K562 (cell line): ENCODE measurements at regions not wholly inside any gene's neighbourhood (a gene's known extent, or its start where the extent isn't known, plus 50 kb on each side); places are given as distances from the start of the nearest gene placed in this dataset.

Source experiments
- ATAC-seq: fragments of 200-7000 bp; cut with Tn5 transposase; 3 replicates; pipeline ENCODE4 v1.9.1; 2020; ENCODE audit warnings: moderate library complexity
- BruUV-seq: library from RNA; stranded (reverse); fragments of 400-500 nt; replicated peaks from 2 replicates; lab custom pipeline; 2021; lab: Mats Ljungman, UMichigan
- CTCF ChIA-PET: fragments of 300-600 bp; formaldehyde crosslinking; extraction: SDS; loops from one replicate; lab custom pipeline; 2021; ENCODE audit warnings: low intra/inter-chr PET ratio; lab: Yijun Ruan, JAX
- POLR2A ChIA-PET: fragments of 300-600, 350-650 bp; sonication (Branson Sonifier 250); formaldehyde crosslinking; extraction: SDS; loops from one replicate; lab custom pipeline; 2021; ENCODE audit warnings: antibody characterized with exemption, inconsistent platforms; lab: Yijun Ruan, JAX
- DNase-seq, 4 experiments: peaks; one replicate each; pipeline versions ENCODE4 v3.0.0 to v3.0.0-alpha.2; 2011 to 2018; ENCODE audit warnings: low spot score in 3 of 4, mixed read lengths in 3 of 4; ENCODE audit errors: extremely low read depth in 1 of 4
- FAIRE-seq: peaks from 2 replicates; lab custom pipeline; 2011; peaks lifted over from hg19 to GRCh38; lab: Jason Lieb, UNC
- H2AFZ ChIP-seq: 2 replicates; pipeline ENCODE4 v1.6.0; 2011; ENCODE audit warnings: low read depth, low read length, control low read depth, inconsistent platforms
- H3K27ac ChIP-seq: fragments of 200-600 bp; 3 replicates; pipeline ENCODE4 v1.8.0; 2011; ENCODE audit warnings: low read depth, mild to moderate bottlenecking, control low read depth, inconsistent platforms, low read length, moderate library complexity, mixed read lengths; ENCODE audit errors: extremely low read depth
- H3K27me3 ChIP-seq, 2 experiments: fragments of 300-600 bp in 1 of 2; 2 replicates in 1 of 2; 3 replicates in 1 of 2; pipeline versions ENCODE4 v1.6.0 to v1.8.0; 2011; ENCODE audit warnings: inconsistent platforms in 2 of 2, low read length in 2 of 2, mild to moderate bottlenecking in 1 of 2, mixed read lengths in 1 of 2, moderate library complexity in 1 of 2; ENCODE audit not compliant: control insufficient read depth in 2 of 2, insufficient read depth in 2 of 2
- H3K36me3 ChIP-seq: fragments of 300-600 bp; 3 replicates; pipeline ENCODE4 v1.8.0; 2011; ENCODE audit warnings: mild to moderate bottlenecking, low read length, inconsistent platforms; ENCODE audit not compliant: control insufficient read depth, insufficient read depth
- H3K4me1 ChIP-seq, 2 experiments: fragments of 200-600 bp in 1 of 2; replicated peaks in 1 of 2; 2 replicates in 1 of 2; 3 replicates in 1 of 2; pipeline versions ENCODE4 v1.5.1 to v1.8.0; 2011; ENCODE audit warnings: inconsistent platforms in 2 of 2, low read length in 2 of 2, mild to moderate bottlenecking in 1 of 2, mixed read lengths in 1 of 2, moderate library complexity in 1 of 2; ENCODE audit not compliant: control insufficient read depth in 2 of 2, insufficient read depth in 2 of 2
- H3K4me2 ChIP-seq: 2 replicates; pipeline ENCODE4 v1.6.1; 2011; ENCODE audit warnings: low read length, control low read depth, inconsistent platforms, mixed read lengths; ENCODE audit not compliant: insufficient read depth
- H3K4me3 ChIP-seq: fragments of 200-600 bp; sonication (generic), shearing (Covaris generic); 2 replicates; pipeline ENCODE4 v1.5.1; 2016; ENCODE audit warnings: control low read depth, inconsistent platforms
- H3K79me2 ChIP-seq: fragments of 200-600 bp; 3 replicates; pipeline ENCODE4 v1.8.0; 2011; ENCODE audit warnings: low read length, inconsistent platforms; ENCODE audit not compliant: control insufficient read depth, insufficient read depth
- H3K9ac ChIP-seq, 2 experiments: 2 replicates each; pipeline versions ENCODE4 v1.6.0 to v1.6.1; 2011; ENCODE audit warnings: low read depth in 2 of 2, low read length in 2 of 2, control low read depth in 1 of 2, inconsistent platforms in 1 of 2, mild to moderate bottlenecking in 1 of 2, mixed read lengths in 1 of 2; ENCODE audit not compliant: insufficient read depth in 1 of 2
- H3K9me1 ChIP-seq: one replicate; pipeline ENCODE4 v1.6.0; 2011; ENCODE audit warnings: inconsistent platforms, mild to moderate bottlenecking, low read length, moderate library complexity; ENCODE audit not compliant: control insufficient read depth, insufficient read depth
- H3K9me3 ChIP-seq: replicated peaks from 2 replicates; pipeline ENCODE4 v1.5.1; 2011; ENCODE audit warnings: low read depth, low read length, inconsistent platforms; ENCODE audit not compliant: control insufficient read depth, insufficient read depth
- H4K20me1 ChIP-seq: replicated peaks from 2 replicates; pipeline ENCODE4 v1.6.1; 2011; ENCODE audit warnings: low read length, inconsistent platforms, mixed read lengths; ENCODE audit not compliant: control insufficient read depth, insufficient read depth
- EP400 ChIP-seq: fragments of 450-650 bp; IDR thresholded peaks from 2 replicates; pipeline ENCODE4 v1.6.1; 2017; ENCODE audit warnings: antibody characterized with exemption, mild to moderate bottlenecking, moderate library complexity
- ESRRA ChIP-seq: fragments of 450-650 bp; IDR thresholded peaks from 2 replicates; pipeline ENCODE4 v1.6.1; 2014; ENCODE audit warnings: low read depth, mild to moderate bottlenecking, moderate library complexity, borderline replicate concordance
- HNRNPLL ChIP-seq: fragments of 200-400 bp; formaldehyde crosslinking; IDR thresholded peaks from 2 replicates; pipeline ENCODE4 v1.6.1; 2017; ENCODE audit warnings: low read length, low read depth, mild to moderate bottlenecking; ENCODE audit not compliant: poor library complexity, severe bottlenecking
- MYC ChIP-seq, 2 experiments: fragments of 250-450 bp in 1 of 2; sonication (Bioruptor Pico) in 1 of 2; IDR thresholded peaks; 2 replicates each; pipeline versions ENCODE4 v1.5.1 to v1.6.1; 2012 to 2021; ENCODE audit warnings: low read depth in 2 of 2, borderline replicate concordance in 1 of 2, improper control_type of control experiment in 1 of 2, low read length in 1 of 2, mild to moderate bottlenecking in 1 of 2, moderate library complexity in 1 of 2
- RBM25 ChIP-seq: fragments of 200-400 bp; formaldehyde crosslinking; IDR thresholded peaks from 2 replicates; pipeline ENCODE4 v1.6.1; 2018; ENCODE audit warnings: low read length, low read depth, moderate library complexity; ENCODE audit not compliant: severe bottlenecking
- SAP30 ChIP-seq: fragments of 200-600 bp; sonication (generic); IDR thresholded peaks from 2 replicates; pipeline ENCODE4 v1.6.1; 2012; ENCODE audit warnings: borderline replicate concordance, low read depth, mild to moderate bottlenecking, moderate library complexity, low read length, control low read depth, inconsistent platforms; ENCODE audit not compliant: insufficient read depth, poor library complexity, severe bottlenecking
- ZNF174 ChIP-seq: fragments of 250-450 bp; sonication (Bioruptor Pico); IDR thresholded peaks from 2 replicates; pipeline ENCODE4 v1.4.0; 2020; ENCODE audit warnings: mild to moderate bottlenecking
- WGBS: fragments of 100-300 bp; shearing (Covaris generic); methylation state at CpG from one replicate; pipeline ENCODE4 v1.1.6; 2016; ENCODE audit warnings: low coverage, mixed read lengths; ENCODE audit not compliant: insufficient coverage; ENCODE audit errors: missing lambda C conversion rate; 5-methylcytosine and 5-hydroxymethylcytosine counted together
- in situ Hi-C: fragments of 300-500 bp; cut with MboI; formaldehyde crosslinking; loops from 4 replicates; pipeline ENCODE4 v1.15.0; 2018; ENCODE audit warnings: inconsistent platforms, mixed read lengths
- intact Hi-C: fragments of 100-400 bp; cut with micrococcal nuclease; formaldehyde crosslinking; loops from 2 replicates; pipeline ENCODE4 v1.14.2; 2022
- TF ChIP-seq, protein P1 (sequence below): sonication (generic); formaldehyde crosslinking; IDR thresholded peaks from 2 replicates; pipeline ENCODE4 v1.8.0; 2022; ENCODE audit warnings: mild to moderate bottlenecking, missing genetic modification reagents

DNA sequence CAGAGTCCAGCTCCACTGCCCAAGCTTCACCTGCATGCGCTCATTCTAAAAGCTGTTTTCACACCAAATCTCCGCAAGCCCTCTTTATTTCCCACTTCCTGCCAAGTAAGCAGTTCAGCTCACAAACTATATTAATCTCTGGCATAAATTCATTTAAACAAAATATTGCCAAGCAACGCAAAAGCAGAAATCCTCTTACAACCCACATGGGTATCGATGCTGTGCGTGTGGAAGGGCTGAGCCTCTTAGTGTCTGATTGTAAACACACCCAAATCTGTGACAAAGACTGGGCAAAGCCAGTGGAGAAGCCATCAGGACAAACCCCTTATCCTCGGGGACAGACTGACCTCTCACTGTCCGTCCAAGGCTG, 124.3 kb upstream of the ATP2B2 start (continued):
- no peak for TF ChIP-seq SAP30
- TF ChIP-seq MYC (IDR thresholded peaks at IDR 0.05; ENCODE audit: low read depth, low read length) = no peak
- TF ChIP-seq MYC (CRISPR knock-in tag; IDR thresholded peaks at IDR 0.05; ENCODE audit: borderline replicate concordance, low read depth) = no peak
- TF ChIP-seq, protein P1, sequence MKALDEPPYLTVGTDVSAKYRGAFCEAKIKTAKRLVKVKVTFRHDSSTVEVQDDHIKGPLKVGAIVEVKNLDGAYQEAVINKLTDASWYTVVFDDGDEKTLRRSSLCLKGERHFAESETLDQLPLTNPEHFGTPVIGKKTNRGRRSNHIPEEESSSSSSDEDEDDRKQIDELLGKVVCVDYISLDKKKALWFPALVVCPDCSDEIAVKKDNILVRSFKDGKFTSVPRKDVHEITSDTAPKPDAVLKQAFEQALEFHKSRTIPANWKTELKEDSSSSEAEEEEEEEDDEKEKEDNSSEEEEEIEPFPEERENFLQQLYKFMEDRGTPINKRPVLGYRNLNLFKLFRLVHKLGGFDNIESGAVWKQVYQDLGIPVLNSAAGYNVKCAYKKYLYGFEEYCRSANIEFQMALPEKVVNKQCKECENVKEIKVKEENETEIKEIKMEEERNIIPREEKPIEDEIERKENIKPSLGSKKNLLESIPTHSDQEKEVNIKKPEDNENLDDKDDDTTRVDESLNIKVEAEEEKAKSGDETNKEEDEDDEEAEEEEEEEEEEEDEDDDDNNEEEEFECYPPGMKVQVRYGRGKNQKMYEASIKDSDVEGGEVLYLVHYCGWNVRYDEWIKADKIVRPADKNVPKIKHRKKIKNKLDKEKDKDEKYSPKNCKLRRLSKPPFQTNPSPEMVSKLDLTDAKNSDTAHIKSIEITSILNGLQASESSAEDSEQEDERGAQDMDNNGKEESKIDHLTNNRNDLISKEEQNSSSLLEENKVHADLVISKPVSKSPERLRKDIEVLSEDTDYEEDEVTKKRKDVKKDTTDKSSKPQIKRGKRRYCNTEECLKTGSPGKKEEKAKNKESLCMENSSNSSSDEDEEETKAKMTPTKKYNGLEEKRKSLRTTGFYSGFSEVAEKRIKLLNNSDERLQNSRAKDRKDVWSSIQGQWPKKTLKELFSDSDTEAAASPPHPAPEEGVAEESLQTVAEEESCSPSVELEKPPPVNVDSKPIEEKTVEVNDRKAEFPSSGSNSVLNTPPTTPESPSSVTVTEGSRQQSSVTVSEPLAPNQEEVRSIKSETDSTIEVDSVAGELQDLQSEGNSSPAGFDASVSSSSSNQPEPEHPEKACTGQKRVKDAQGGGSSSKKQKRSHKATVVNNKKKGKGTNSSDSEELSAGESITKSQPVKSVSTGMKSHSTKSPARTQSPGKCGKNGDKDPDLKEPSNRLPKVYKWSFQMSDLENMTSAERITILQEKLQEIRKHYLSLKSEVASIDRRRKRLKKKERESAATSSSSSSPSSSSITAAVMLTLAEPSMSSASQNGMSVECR (CRISPR knock-in tag) = no peak
- no peak for TF ChIP-seq ZNF174

DNA sequence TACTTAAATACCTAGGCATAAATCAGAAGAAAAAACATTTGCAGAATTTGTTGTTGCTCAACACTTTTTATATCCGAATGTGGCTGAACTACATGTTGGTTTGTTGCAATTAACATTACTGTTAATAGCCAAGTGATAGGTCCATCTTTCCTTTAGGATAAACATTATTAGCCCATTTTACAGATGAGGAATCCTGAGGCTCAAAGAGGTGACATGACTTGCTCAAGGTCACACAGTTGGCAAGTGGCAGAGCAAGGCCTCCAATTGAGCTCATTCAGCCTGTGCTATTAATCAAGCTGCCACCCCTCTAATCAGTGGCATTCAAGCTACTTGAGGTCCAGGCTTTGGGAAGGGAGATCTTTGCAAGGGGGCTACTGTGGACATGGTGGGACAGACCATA, 125.8 kb upstream of the ATP2B2 start:
- H3K27ac ChIP-seq = no peak overlapping the region
- no peaks in the 10 kb centered on the region for H3K4me1 ChIP-seq
- no peak for ATAC-seq
- no peak for FAIRE-seq
- ChIA-PET POLR2A (no interaction called here), CTCF (no interaction called here)
- H3K4me2 ChIP-seq = no peak overlapping the region
- H3K79me2 ChIP-seq = no peaks in the 10 kb centered on the region
- no peaks in the 10 kb centered on the region for H3K9me1 ChIP-seq
- in situ Hi-C loops (no loop called here), intact Hi-C loops (no loop called here)
- no peaks in the 10 kb centered on the region; the same call in 1 of the 2 replicates for H4K20me1 ChIP-seq
- DNase-seq = no peak
- no peaks in the 10 kb centered on the region for H3K9me3 ChIP-seq
- H3K27me3 ChIP-seq = peaks cover 9 to 39% of the 10 kb centered on the region in 2 experiments; a peak in 4 of 5 replicates
- no peak overlapping the region for H2AFZ ChIP-seq
- TF ChIP-seq ESRRA = peak; percentile 89
- TF ChIP-seq, protein P1 (CRISPR knock-in tag) = no peak
- no peak for TF ChIP-seq EP400
- no peak for TF ChIP-seq HNRNPLL
- peak; percentile 12 for TF ChIP-seq RBM25
- no peak overlapping the region for H3K4me3 ChIP-seq
- 0% methylated on average over 1 of the region's 1 CpG for WGBS
- no peak overlapping the region for H3K9ac ChIP-seq
- BruUV-seq = no TSS peak
- H3K36me3 ChIP-seq = no peaks in the 10 kb centered on the region
